DMS153 treated with DMSO at 0.1 percent for 48 hours (cell line): ENCODE measurements at regions not wholly inside any gene's neighbourhood (a gene's known extent, or its start where the extent isn't known, plus 50 kb on each side); places are given as distances from the start of the nearest gene placed in this dataset.
"Not testable (repeated sequence)": the region's sequence is repeated elsewhere in the genome, so short reads cannot be mapped to it uniquely, and the experiment has no call there.

Experiments
- DNase-seq: peaks from one replicate; lab custom pipeline; 2025; ENCODE audit not compliant: unreplicated experiment; lab: John Stamatoyannopoulos, UW

DNA sequence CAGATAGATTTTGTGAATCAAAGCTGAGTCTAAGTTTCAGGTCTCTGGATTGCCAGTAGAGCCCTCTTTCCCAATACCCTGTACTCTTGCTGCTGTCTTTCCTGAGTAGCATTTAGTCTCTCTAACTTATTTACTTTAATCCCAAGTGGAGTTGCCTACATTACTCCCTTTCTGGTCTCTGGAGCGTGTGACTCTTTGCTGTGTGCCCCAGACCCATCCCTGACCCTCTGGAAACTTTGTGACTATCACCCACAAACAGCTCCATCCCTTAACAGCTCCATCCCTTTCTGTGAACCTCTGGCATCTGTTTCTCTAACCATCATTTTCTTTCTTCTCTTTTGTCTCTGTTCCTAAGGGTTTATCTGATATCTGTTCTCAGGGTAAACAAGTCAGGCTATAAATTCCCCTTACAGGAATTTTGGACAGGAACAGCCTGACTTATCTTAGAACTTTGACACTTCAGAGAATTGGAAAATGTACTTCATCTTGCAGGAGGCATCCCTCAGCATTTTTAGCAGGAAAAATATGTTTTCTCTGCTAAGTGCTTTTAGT is 1167.1 kb upstream of the SEMA6A start:
- no peak for DNase-seq

DNA sequence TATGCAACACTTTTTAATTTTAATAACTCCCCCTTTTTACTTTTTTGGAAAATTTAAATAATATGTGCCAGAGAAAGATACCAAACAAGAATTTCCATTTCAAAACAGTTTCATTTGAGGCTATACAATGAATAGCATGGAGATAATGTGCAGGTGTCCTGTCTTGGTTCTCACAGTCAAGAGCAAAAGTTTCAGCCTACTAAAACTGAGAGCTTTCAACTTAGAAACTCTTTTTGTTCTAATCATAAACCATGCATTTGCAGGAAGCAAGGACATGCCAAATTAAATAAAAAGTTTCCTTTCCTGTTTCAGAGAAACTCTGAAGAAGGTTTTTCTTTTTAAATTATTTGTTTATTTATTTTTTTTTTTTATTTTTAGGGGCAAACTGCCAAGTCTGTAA is 1165.6 kb upstream of the SEMA6A start:
- no peak for DNase-seq

DNA sequence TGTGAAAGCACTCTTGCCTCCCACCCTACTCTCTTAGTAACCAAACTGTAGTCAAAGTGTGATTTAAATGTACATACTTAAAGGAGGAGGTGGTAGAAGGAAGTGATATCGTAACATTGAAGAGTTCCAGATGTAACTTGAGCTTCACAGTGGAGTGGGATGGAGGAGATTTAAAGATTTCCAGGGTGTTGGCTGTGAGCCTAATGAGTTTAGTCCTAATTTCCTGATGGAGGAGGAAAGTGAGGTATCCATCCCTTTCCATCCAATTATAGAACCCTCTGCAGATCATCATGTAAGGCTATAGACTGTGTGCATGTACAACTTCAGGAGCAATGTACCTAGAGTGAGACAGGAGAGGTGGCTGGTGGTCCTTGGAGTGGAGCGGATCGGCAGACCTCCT is 1163.9 kb upstream of the SEMA6A start:
- no peak for DNase-seq

DNA sequence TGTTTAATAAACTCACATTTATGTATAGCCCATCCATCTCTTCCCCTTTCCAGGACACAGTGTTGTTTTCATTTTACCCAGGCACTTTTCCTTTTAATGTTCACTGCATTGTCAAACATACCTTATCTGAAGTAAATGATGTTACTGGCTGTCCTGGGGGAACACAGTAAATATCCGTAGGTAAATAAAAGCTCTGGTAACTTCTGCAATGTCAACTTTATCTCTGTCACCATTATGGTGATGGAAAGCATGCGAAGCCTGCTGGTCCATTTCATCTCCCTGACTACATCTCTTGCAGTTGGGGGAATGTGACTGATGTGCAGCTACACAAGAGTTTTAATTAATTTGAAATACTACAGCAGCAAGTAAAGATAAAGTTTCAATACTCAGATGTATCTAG is 1162.1 kb upstream of the SEMA6A start:
- DNase-seq, result no peak

DNA sequence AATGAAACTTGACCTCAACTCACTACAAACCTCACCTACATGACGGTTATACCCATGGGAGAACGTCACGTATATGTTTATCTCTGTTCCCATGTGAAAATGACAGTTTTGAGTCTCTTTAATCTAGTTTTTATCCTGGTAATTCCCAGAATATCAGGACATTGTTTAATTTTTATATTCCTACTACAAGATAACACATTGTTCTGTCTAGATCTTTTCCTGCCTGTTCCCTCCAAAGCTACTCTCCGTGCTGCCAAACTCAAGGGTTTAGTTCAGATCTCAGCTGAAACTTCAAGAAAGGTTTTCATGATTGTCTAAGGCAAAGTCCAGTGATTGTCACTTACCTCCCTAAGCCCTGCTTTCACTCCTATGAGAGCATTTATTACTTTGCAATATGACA is 1159.4 kb upstream of the SEMA6A start:
- DNase-seq, result no peak

DNA sequence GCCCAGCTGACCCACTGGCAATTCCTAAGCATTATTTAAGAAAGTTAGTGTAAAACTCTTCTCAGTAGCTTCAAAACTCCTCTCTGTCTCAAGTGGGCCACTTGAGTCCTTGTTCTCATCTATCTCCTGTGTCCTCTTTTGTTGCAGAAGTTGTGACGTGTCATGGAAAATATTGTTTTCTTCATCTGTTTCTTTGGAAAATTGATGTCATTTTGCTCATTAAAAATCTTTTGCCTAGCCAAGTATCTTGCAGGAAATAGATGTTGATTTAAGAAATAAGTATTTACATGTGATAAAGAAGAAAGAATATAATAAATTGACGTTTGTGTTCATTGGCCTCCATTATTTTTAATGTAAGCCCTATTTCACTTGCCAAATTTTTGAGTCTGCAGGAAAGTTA is 1158.4 kb upstream of the SEMA6A start:
- no peak for DNase-seq

DNA sequence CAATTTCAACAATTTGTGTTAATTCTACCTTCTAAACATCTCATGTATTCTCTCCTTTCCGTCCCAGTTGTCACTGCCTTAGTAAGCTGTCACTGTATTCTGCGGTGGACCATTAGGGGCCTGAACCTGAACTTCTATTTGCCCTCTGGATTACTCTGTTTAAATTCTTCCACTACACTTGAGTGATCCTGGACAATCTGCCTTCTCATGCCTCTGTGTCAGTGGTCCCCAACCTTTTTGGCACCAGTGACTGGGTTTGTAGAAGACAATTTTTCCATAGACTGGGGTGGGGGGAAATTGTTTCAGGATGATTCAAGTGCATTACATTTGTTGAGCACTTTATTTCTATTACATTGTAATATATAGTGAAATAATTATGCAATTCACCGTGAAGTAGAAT is 1157.6 kb upstream of the SEMA6A start:
- no peak for DNase-seq

DNA sequence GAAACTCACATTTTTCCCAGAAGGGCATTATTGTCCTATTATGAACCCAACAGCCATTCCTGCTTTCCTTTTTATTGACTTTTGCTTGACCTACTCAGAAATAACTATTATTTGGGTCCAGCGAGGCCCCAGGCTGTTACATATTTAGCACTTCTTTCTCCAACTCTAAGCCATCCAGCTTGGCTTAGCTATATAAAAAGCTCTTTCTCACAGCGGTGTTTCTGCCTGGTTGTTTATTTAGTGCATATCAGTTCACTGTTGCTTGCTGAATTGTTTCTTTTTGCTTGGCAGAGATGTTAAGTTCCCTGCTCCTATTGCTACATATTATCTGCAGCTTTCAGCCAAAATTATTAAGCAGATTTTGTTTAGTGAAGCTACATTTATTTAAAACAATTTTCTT is 1156.8 kb upstream of the SEMA6A start:
- no peak for DNase-seq

DNA sequence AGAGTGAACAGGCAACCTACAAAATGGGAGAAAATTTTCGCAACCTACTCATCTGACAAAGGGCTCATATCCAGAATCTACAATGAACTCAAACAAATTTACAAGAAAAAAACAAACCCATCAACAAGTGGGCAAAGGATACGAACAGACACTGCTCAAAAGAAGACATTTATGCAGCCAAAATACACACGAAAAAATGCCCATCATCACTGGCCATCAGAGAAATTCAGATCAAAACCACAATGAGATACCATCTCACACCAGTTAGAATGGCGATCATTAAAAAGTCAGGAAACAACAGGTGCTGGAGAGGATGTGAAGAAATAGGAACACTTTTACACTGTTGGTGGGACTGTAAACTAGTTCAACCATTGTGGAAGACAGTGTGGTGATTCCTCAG is 1146.2 kb upstream of the SEMA6A start:
- DNase-seq, result not testable (repeated sequence)

DNA sequence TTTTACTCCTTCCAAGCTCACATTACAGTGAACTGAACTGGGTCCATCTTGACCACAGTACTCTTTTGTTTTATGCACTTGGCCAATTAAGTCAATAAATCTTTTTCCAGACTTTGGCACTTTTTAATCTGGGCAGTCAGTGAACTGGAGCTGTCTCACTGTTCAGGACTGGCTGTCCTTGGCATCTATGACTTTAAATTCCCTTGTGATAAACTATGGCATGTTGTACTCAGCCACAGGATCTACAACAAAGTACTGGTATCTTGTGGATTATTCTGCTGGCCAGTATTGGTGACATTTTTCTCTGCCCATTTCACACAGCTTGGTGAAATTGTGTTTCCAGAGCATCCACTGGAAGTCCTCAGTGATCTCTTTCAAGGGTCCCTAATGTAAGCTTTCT is 1144.8 kb upstream of the SEMA6A start:
- DNase-seq, result no peak

DNA sequence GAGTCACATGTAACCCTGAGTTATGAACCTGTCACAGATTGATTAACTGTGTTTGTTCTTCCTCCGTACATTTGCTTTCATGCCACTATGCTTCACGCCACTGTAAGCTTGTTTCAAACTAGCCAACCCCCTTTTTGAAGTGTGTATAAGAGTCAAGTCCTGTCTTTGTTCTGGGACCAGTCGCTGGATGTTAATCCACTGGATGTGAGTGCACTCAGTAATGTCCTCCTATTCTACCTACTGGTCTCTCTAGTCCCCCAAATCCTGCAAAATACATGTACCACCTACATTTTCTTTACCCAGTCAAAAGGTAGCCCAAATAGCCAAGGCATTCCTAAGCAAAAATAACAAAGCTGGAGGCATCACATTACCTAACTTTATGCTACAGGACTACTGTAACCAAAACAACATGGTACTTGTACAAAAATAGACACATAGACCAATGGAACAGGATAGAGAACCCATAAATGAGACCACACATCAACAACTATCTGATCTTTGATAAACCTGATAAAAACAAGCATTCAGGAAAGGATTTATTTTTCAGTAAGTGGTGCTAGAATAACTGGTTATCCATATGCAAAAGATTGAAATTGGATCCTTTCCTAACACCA is 1139.1 kb upstream of the SEMA6A start:
- no peak for DNase-seq

DNA sequence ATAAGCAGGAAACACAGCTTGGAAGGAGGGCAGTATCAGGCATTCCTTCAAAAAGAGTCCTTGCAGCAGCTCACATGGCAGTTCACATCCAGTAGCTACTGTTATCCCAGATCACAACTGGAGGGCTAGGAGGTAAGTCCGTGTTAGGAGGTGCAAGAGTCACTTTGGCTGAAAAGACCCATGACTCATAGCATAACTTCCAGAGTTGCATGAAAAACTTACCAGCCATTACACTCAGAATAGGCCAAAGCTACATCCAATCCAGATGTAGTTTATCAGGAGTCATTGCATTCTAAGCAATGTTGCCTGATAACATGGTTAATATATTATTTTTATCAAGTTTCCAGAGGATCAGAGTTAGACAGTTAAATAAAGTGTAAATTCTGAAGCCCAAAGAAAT is 1126.4 kb upstream of the SEMA6A start:
- DNase-seq, result no peak

DNA sequence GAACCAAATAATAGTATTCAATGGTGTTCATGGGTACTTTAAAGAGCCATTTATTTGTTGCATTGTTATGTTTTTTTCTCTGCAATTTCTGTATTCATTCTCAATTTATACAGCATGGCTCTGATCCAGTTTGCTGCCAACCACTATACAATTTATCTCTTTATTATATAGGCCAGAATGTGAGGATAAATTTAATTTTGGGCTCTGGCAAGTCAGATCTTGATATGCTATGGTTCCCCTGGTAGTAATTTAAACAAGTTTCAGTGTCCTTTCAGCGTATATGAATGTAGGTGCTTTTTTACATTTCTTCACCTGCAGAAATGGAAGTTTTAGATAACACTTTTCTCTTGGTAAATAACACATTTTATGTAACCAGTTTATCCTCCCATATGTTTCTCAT is 1118.0 kb upstream of the SEMA6A start:
- DNase-seq, result no peak

DNA sequence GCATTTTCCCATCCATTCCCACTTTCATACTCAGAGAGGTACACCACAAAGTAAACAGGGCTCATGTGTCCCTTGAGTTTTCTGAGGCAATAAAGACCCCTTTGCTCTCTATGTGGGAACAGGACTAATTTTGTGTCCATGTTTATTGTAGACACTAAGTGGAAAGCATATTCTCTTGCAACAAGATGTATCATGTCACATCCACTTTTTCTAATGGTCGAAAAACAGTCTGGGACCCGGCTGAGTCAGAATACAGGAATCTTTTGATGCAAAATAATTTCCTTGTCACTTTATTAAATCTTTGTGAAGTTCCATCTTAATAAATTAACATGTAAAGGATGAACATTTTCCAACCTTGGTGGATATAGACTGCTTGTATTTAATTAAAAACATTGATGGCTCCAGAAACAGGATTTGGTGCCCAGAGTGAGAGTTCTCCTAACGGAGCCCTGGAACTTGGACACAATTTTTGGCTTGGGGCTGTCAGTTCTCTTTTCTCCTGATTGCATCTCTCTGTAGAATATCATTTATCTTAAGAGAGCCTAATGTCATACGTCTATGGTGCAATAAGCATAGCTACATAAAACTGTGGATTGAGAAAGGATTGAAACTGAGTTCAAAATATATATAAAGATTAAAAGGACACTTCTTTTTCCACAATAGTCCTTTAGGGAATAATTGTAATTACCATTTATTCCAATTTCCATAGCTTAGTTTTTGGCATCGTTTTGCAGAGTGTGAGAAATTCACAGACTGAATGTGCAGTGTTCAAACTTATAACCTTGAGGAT is 1116.7 kb upstream of the SEMA6A start:
- DNase-seq, result no peak

DNA sequence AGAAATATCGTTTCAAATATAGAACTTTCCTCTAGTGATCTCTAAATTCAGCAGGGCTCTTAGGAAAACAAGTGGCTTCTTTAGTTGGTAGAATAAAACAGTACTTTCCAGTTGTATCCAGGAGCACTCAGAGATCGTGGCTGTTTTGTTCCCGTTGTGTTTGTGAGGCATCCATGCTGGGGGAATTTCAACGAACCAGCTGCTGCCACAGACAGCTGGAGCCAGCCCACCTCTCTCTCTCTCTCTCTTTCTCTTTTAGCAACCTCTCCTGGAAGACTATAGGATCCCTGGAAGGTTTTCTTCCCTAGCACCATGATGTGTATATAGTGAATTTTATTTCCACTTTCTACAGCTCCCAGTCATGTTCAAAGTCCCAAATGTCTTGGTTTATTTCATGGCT is 1116.0 kb upstream of the SEMA6A start:
- no peak for DNase-seq

DNA sequence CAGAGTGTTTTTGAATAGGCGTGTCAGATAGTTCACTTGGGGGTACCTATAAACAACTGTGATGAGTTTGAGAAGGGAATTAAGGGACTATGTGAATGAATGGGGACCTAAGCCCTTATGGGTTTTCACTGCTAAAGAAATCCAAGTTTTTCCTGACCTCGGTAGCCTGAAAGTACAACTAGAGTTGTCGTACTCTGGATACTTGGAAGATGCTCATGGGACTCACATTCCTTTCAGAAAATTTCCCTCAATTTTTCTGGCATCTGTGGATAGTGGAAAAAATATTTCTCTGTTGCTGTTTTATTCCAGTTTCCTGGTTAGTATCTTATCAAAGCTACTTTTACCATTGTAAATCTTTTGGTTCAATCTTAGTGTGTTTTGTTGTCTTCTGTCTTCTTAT is 1112.3 kb upstream of the SEMA6A start:
- no peak for DNase-seq

DNA sequence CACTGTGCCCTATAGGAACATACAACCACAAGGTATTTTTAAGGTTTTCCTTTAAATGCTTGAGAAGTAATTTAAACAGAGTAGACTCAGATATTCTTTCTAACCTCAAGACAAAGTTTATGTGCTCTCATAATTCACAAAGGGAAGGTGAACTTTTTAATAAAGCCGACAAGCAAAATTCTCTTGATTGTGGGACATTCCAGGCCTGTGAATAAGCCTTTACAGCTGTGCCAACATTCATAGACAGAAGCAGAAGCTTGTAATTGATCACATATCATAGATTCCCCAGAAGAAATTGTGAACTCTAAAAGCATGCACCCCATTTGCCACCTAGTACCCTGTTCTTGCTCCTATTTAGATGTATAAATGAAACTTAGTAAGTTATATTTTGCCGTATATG is 1107.8 kb upstream of the SEMA6A start:
- DNase-seq, result no peak

DNA sequence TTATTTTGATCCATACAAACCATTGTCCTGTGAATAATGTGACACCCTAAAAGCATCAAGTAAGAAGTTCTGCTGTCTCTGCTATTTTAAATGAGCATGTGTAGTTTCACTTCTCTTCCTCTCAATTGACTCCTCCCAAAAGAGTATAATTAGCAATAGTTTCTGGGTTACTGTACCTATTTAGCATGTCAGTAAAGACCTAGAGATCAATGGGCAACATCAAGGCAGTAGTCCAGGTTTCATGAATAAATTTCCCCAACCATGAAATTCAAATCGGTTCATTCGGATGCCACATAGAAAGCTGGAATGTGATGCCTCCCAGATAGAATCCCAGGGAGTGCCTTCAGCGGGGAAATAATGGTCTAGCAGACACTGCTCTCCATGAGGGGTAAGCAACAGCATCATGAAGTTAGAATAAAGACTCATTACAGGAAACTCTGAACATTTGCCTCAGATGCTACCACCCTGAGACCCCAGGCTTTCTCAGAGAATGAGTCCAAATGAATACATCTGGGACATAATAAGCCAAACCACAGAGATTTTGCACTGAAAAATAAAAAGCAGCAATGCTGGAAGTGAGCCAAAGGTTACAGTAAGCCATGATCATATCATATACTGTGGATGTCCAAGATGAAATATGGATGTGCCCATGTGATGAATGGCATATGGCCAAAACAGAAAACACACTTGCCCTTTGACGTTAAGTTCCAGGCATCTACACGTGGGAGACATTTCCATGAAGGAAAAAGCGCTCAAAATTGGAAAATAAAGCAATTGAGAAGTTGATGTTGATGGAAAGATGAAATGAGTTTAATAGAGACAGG is 1107.0 kb upstream of the SEMA6A start:
- no peak for DNase-seq

DNA sequence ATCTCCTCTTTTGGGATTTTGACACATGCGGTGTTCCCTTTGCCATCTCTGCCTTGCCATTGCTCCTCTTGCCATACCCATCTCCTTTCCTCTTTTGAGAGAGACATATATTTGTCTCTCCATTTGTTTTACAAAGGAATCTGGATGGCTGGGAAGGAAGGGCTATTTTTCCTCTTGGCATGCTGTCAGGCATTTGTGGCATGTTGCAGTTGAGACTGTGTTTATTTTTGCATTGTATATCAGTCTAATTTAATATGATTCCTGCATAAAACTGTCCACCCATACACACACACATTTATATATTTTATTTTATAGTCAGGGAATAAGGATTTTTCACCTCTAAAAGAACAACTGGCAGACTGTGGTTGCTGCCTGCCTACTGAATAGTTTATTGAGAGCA is 1105.8 kb upstream of the SEMA6A start:
- no peak for DNase-seq

DNA sequence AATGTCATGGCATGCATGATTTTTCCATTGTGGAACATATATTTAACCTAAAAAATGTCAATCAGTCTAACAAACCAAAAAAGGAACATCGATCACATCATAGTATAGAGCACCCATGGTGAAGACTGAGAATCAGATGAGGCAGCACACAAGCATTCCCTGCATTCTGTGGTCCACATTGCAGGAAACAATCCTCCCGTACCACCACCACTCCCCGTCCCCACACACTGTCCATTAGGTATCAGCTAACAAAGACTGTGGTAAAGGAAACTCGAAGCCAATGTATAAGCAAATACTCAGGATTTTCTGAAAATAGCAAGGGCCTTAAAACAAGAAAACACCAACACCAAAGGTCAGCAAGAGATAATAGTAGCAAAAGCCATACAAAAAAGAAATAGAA is 1104.4 kb upstream of the SEMA6A start:
- DNase-seq, result no peak

DNA sequence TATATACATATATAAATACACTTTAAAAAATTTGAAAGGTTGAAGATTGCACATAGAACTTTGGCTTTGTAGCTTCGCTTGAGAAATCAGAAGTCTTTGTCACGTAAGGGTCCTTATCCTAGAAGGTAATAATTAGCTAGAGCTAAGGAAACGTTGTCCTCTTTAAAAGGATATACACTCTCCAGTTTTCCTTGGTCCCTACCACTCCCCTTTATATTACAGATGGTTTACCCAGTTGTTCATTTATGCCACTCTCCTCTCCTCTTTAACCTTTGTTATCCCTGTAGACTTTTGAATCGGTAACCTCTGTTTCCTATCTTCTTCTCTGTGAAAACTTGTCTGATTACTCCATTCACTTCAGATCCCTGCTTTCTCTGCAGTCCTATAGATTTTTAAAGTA is 1101.0 kb upstream of the SEMA6A start:
- DNase-seq, result no peak

DNA sequence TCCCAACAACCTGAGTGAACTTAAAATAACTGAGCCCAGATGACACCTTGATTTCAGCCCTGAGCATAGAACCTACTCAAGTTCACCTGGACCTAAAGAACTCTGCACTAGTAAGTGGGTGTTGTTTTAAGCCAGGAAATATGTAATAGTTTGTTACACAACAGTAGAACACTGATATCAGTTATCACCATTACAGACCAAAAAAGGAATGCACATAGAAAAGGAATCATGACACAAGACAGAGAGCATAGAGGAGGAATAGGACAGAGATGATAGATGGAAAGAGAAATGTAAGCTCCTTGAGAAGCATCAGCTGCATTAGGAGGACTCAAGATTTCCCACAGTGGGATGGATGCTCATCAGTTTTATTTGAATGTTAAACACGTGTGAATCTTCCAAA is 1096.9 kb upstream of the SEMA6A start:
- no peak for DNase-seq
